Left kidney (tissue), 1 donor: ENCODE measurements at regions not wholly inside any gene's neighbourhood (a gene's known extent, or its start where the extent isn't known, plus 50 kb on each side); places are given as distances from the start of the nearest gene placed in this dataset.

Source experiments
- DNase-seq: peaks from one replicate; pipeline ENCODE4 v3.0.0-alpha.2; 2013

DNA sequence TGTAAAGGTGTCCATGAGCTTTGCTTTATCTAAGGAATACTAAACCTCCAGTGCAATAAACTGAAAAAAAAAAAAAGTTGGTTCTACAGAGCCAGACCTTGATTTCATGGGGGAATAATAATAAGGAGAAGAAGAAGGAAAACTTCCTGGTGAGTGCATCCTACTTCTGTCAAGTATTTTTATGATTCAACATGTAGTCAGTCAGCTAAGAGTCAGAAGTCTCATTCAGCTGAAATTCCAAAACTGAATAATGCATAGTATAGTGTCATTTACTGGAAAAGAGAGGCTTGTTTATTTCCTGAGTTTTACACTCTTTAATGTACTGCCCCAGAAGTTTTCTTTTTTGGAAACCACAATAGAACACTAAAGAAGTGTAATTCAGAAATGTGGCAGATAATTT, 77.8 kb upstream of the TACR1 start:
- no peak for DNase-seq

- no peak for DNase-seq
Observed at GRCh38 chr2:75276093-75277029, 77.0 kb upstream of the TACR1 start.

DNA sequence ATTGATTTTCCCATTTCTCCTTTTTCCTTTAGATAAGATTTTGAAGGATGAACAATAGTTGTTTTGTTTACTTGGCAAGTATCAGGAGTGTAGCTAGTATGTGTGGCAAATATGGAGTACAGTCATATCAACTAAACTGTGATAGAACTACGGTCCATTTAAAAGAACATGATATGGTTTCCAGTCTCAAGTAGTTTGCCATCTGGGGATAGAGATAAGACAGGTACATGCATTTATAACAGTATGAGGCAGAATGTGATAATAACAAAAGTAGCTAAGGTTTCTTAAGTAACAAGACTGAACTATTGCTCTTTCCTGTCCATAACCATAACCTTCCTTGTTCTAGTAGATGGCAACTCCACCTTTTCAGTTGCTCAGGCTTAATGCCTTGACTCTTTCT, 75.6 kb upstream of the TACR1 start:
- no peak for DNase-seq

GRCh38 chr2:75268112-75268511, 68.8 kb upstream of the TACR1 start:
- no peak for DNase-seq

DNA sequence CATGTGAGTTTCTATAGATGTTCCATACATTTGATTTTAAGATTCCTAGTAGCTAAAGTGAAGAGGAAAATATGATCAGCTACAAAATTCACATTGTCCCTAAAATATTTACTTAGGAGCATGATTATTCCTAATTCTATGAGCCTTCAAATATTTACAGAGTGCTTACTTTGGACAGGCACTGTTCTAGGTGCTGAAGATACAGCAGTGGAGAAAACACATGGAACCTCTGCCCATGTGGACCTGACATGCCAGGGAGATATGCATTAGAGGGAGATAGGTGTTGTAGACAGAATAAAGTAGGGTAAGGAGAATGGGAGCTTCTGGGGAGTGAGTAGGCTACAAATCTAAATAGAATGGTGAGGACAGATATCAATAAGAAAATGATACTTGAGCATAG, 62.6 kb upstream of the TACR1 start:
- DNase-seq = no peak

- DNase-seq = no peak
Observed at GRCh38 chr2:75260946-75261345, 61.6 kb upstream of the TACR1 start.

DNA sequence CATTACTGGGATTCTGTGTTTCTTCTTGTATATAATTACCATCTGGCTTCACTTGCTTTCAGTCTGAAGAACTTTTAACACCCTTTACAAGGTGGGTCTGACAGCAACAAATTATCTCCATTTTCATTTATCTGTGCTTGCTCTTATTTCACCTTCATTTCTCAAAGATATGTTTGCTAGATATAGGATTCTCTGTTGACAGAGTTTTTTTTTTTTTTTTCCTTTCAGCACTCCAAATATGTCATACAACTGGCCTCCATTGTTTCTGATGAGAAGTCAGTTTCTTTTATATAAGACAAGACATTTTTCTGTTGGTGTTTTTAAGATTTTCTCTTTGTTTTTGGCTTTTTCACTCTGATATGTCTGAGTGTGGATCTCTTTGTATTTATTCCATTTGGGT, 59.3 kb upstream of the TACR1 start:
- DNase-seq = no peak

DNA sequence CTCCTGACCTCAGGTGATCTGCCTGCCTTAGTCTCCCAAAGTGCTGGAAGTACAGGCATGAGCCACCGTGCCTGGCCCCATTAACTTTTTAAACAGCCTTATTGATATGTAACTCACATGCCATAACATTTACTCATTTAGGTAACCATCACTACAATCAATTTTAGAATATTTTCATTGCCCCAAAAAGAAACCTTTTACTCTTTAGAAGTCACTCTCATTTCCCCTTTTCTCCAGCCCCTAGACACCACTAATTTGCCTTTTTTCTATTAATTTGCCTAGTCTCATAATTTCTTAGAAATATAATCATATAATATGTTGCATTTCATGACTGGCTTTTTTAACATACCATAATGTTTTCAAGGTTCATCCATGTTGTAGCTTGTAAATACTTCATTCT, 57.2 kb upstream of the TACR1 start:
- no peak for DNase-seq

- DNase-seq = no peak
Observed at GRCh38 chr2:75253526-75253925, 54.2 kb upstream of the TACR1 start.

DNA sequence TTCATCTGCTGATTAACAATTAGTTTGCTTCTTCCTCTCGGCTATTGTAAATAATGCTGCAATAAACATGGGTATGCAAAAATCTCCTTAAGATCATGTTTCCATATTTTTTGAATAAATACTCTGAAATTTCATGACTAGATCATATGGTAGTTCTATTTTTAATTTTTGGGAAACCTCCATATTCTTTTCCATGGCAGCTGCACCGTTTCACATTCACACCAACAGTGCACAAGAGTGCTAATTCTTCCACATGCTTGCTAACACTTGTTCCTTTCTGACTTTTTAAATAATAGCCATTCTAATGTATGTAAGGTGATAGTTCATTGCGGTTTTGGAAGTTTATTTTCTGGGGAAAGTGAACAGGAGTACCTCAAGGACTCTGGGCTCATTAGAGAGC, 52.6 kb upstream of the TACR1 start:
- no peak for DNase-seq
